IMR-90 (cell line): ENCODE measurements at regions not wholly inside any gene's neighbourhood (a gene's known extent, or its start where the extent isn't known, plus 50 kb on each side); places are given as distances from the start of the nearest gene placed in this dataset.

ENCODE experiments used
- ATAC-seq: fragments of 200-7000 bp; cut with Tn5 transposase; 2 replicates; pipeline ENCODE4 v1.9.1; 2020; ENCODE audit warnings: low read depth, mild to moderate bottlenecking, moderate library complexity
- BruUV-seq: library from RNA; stranded (reverse); fragments of 400-500 nt; replicated peaks from 2 replicates; lab custom pipeline; 2021; lab: Mats Ljungman, UMichigan
- CTCF ChIA-PET: fragments of 300-600 bp; formaldehyde crosslinking; extraction: SDS; loops from one replicate; lab custom pipeline; 2021; ENCODE audit warnings: antibody characterized with exemption; lab: Yijun Ruan, JAX
- POLR2A ChIA-PET: fragments of 300-600 bp; sonication (Branson Sonifier 250); formaldehyde crosslinking; loops from one replicate; lab custom pipeline; 2022; ENCODE audit warnings: antibody characterized with exemption; ENCODE audit not compliant: unreplicated experiment; lab: Charles Lee
- DNase-seq: peaks from one replicate; pipeline ENCODE4 v3.0.0; 2013
- H2AFZ ChIP-seq: replicated peaks from 2 replicates; pipeline ENCODE3; 2013; ENCODE audit warnings: low read length, mild to moderate bottlenecking; ENCODE audit not compliant: poor library complexity
- H2AK5ac ChIP-seq: 2 replicates; pipeline ENCODE4 v1.6.1; 2013; ENCODE audit warnings: low read depth, low read length, inconsistent platforms
- H2AK9ac ChIP-seq: replicated peaks from 2 replicates; pipeline ENCODE3; 2013; ENCODE audit warnings: mild to moderate bottlenecking, low read depth, low read length, moderate library complexity; ENCODE audit not compliant: poor library complexity
- H2BK120ac ChIP-seq: 2 replicates; pipeline ENCODE4 v1.6.1; 2013; ENCODE audit warnings: low read depth, low read length, inconsistent platforms
- H2BK15ac ChIP-seq: 3 replicates; pipeline ENCODE4 v1.6.1; 2013; ENCODE audit warnings: low read depth, low read length, inconsistent platforms
- H2BK20ac ChIP-seq: 2 replicates; pipeline ENCODE4 v1.6.1; 2013; ENCODE audit warnings: low read depth, mild to moderate bottlenecking, inconsistent platforms, low read length, moderate library complexity
- H2BK5ac ChIP-seq: 2 replicates; pipeline ENCODE4 v1.6.1; 2013; ENCODE audit warnings: mild to moderate bottlenecking, low read depth, low read length, inconsistent platforms; ENCODE audit not compliant: poor library complexity, severe bottlenecking
- H3K14ac ChIP-seq: replicated peaks from 2 replicates; pipeline ENCODE4 v1.6.1; 2013; ENCODE audit warnings: low read depth, low read length, inconsistent platforms
- H3K18ac ChIP-seq: 2 replicates; pipeline ENCODE4 v1.6.1; 2013; ENCODE audit warnings: low read depth, low read length, control low read depth
- H3K23ac ChIP-seq: 2 replicates; pipeline ENCODE4 v1.6.1; 2013; ENCODE audit warnings: low read depth, low read length, inconsistent platforms
- H3K27ac ChIP-seq: 2 replicates; pipeline ENCODE4 v1.5.1; 2013; ENCODE audit warnings: mild to moderate bottlenecking, control low read depth, low read length; ENCODE audit not compliant: insufficient read depth
- H3K27me3 ChIP-seq: 2 replicates; pipeline ENCODE4 v1.6.1; 2013; ENCODE audit warnings: low read length; ENCODE audit not compliant: control insufficient read depth, insufficient read depth
- H3K36me3 ChIP-seq: 2 replicates; pipeline ENCODE4 v1.6.1; 2013; ENCODE audit warnings: low read length, mixed read lengths; ENCODE audit not compliant: control insufficient read depth, insufficient read depth
- H3K4ac ChIP-seq: 2 replicates; pipeline ENCODE4 v1.6.1; 2013; ENCODE audit warnings: low read depth, low read length, inconsistent platforms
- H3K4me1 ChIP-seq: 2 replicates; pipeline ENCODE4 v1.6.1; 2013; ENCODE audit warnings: low read length, mixed read lengths; ENCODE audit not compliant: control insufficient read depth, insufficient read depth
- H3K4me2 ChIP-seq: 2 replicates; pipeline ENCODE4 v1.6.1; 2013; ENCODE audit warnings: low read depth, mild to moderate bottlenecking, control low read depth, low read length, moderate library complexity
- H3K4me3 ChIP-seq: 2 replicates; pipeline ENCODE4 v1.5.1; 2013; ENCODE audit warnings: low read depth, mild to moderate bottlenecking, control low read depth, low read length, moderate library complexity; ENCODE audit not compliant: insufficient read depth
- H3K56ac ChIP-seq: 2 replicates; pipeline ENCODE4 v1.6.1; 2013; ENCODE audit warnings: low read length, inconsistent platforms; ENCODE audit not compliant: insufficient read depth; ENCODE audit errors: extremely low read depth
- H3K79me1 ChIP-seq, 2 experiments: 2 replicates each; pipeline ENCODE4 v1.6.1; 2013; ENCODE audit warnings: low read length in 2 of 2, inconsistent platforms in 1 of 2, low read depth in 1 of 2
- H3K9ac ChIP-seq: 2 replicates; pipeline ENCODE4 v1.6.1; 2013; ENCODE audit warnings: low read depth, low read length, control low read depth
- H3K9me1 ChIP-seq: 2 replicates; pipeline ENCODE4 v1.6.1; 2013; ENCODE audit warnings: low read length, inconsistent platforms; ENCODE audit not compliant: insufficient read depth
- H3K9me3 ChIP-seq: 2 replicates; pipeline ENCODE4 v1.6.1; 2013; ENCODE audit warnings: low read length; ENCODE audit not compliant: control insufficient read depth, insufficient read depth
- H4K20me1 ChIP-seq: 2 replicates; pipeline ENCODE4 v1.6.1; 2013; ENCODE audit warnings: low read length, inconsistent platforms; ENCODE audit not compliant: insufficient read depth
- H4K5ac ChIP-seq: 2 replicates; pipeline ENCODE4 v1.6.1; 2013; ENCODE audit warnings: mild to moderate bottlenecking, low read depth, low read length, control low read depth
- H4K8ac ChIP-seq, 2 experiments: 2 replicates each; pipeline ENCODE4 v1.6.1; 2013; ENCODE audit warnings: low read depth in 2 of 2, low read length in 2 of 2, control low read depth in 1 of 2, inconsistent platforms in 1 of 2
- H4K91ac ChIP-seq: 2 replicates; pipeline ENCODE4 v1.6.1; 2013; ENCODE audit warnings: low read depth, low read length, inconsistent platforms; ENCODE audit not compliant: insufficient read depth
- BHLHE40 ChIP-seq: fragments of 150-350 bp; IDR thresholded peaks from 2 replicates; pipeline ENCODE4 v1.6.1; 2016; ENCODE audit warnings: mild to moderate bottlenecking, low read depth, low read length
- CEBPB ChIP-seq: IDR thresholded peaks from 2 replicates; pipeline ENCODE4 v1.6.1; 2012; ENCODE audit warnings: low read depth, low read length, improper control_type of control experiment
- CHD1 ChIP-seq: IDR thresholded peaks from 2 replicates; pipeline ENCODE4 v1.6.1; 2012; ENCODE audit warnings: low read depth, low read length, improper control_type of control experiment
- CTCF ChIP-seq: conservative IDR thresholded peaks from 2 replicates; pipeline ENCODE4 v1.5.1; 2012; ENCODE audit warnings: mild to moderate bottlenecking, low read depth, low read length, improper control_type of control experiment
- FOS ChIP-seq: fragments of 150-350 bp; IDR thresholded peaks from 2 replicates; pipeline ENCODE4 v1.6.1; 2016; ENCODE audit warnings: low read depth, low read length
- MAZ ChIP-seq: IDR thresholded peaks from 2 replicates; pipeline ENCODE4 v1.6.1; 2012; ENCODE audit warnings: low read depth, mild to moderate bottlenecking, low read length, improper control_type of control experiment, moderate library complexity, borderline replicate concordance
- NFE2L2 ChIP-seq: fragments of 150-350 bp; IDR thresholded peaks from 2 replicates; pipeline ENCODE4 v1.6.1; 2016; ENCODE audit warnings: low read depth, mild to moderate bottlenecking, low read length
- POLR2A ChIP-seq: IDR thresholded peaks from 2 replicates; pipeline ENCODE4 v1.6.1; 2012; ENCODE audit warnings: mild to moderate bottlenecking, low read depth, low read length
- RAD21 ChIP-seq: IDR thresholded peaks from 2 replicates; pipeline ENCODE4 v1.6.1; 2012; ENCODE audit warnings: low read length, improper control_type of control experiment
- RCOR1 ChIP-seq: IDR thresholded peaks from 2 replicates; pipeline ENCODE4 v1.6.1; 2012; ENCODE audit warnings: mild to moderate bottlenecking, low read length, improper control_type of control experiment; ENCODE audit not compliant: insufficient replicate concordance
- RFX5 ChIP-seq: IDR thresholded peaks from 2 replicates; pipeline ENCODE4 v1.8.0; 2012; ENCODE audit warnings: low read depth, mild to moderate bottlenecking, low read length, moderate library complexity
- SMC3 ChIP-seq: fragments of 150-350 bp; IDR thresholded peaks from 2 replicates; pipeline ENCODE4 v1.6.1; 2016; ENCODE audit warnings: low read depth, mild to moderate bottlenecking, antibody characterized with exemption, low read length, moderate library complexity
- USF2 ChIP-seq: fragments of 150-350 bp; IDR thresholded peaks from 2 replicates; pipeline ENCODE4 v1.6.1; 2017; ENCODE audit warnings: mild to moderate bottlenecking, antibody characterized with exemption, low read length, low read depth
- WGBS, 2 experiments: methylation state at CpG; one replicate each; pipeline versions ENCODE4 v1.1.5 to v1.1.7; 2013; ENCODE audit warnings: missing lambda C conversion rate in 2 of 2; ENCODE audit not compliant: insufficient read length in 1 of 2; ENCODE audit errors: extremely low coverage in 2 of 2; 5-methylcytosine and 5-hydroxymethylcytosine counted together
- dilution Hi-C: fragments of 300-500 bp; cut with HindIII; formaldehyde crosslinking; loops from one replicate; pipeline ENCODE4 v1.14.3; 2018; ENCODE audit warnings: low sequenced_read_pairs; ENCODE audit not compliant: unreplicated experiment
- in situ Hi-C: fragments of 300-500 bp; cut with MboI; formaldehyde crosslinking; loops from 3 replicates; pipeline ENCODE4 v1.14.3; 2019; ENCODE audit warnings: low sequenced_read_pairs, inconsistent platforms, mixed read lengths
- intact Hi-C: fragments of 100-400 bp; cut with micrococcal nuclease; formaldehyde crosslinking; loops from 2 replicates; pipeline ENCODE4 v1.10.0; 2022

DNA sequence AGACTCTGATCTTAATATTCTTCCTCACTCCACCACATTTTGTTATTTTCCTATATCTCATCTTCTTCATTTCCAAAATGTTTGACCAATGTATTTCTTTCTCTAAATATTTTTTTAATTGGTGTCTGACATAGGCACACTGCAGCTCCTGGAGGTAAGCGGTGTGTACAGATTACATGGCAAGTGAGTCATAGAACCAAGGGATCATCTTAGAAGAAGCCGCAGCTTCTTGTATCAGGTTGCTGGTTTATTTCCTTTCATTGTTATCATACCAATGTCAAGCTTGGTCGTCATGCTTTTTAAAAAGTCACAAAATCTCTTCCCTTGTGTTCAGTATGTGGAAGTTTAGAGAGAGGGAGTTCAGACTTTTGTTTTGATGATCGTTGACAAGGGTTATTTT, 526.1 kb upstream of the CDH18 start:
- H3K4me3 ChIP-seq = no peak overlapping the region
- no peak overlapping the region for H2BK120ac ChIP-seq
- H3K14ac ChIP-seq = no peak overlapping the region
- H2AK9ac ChIP-seq = no peak overlapping the region
- H3K56ac ChIP-seq = no peak overlapping the region
- H2BK20ac ChIP-seq = no peak overlapping the region
- peaks cover 3% of the 10 kb centered on the region; the same call in 1 of the 2 replicates for H3K9me3 ChIP-seq
- no peak overlapping the region for H4K5ac ChIP-seq
- H3K4me2 ChIP-seq = no peak overlapping the region
- no peak overlapping the region for H2BK15ac ChIP-seq
- H4K8ac ChIP-seq = no peak overlapping the region
- H3K27ac ChIP-seq = no peak overlapping the region
- no peaks in the 10 kb centered on the region for H3K79me1 ChIP-seq
- no peaks in the 10 kb centered on the region for H3K9me1 ChIP-seq
- no CpG with 5 or more reads among the region's 4 CpGs for WGBS, 2 experiments
- H3K18ac ChIP-seq = no peak overlapping the region
- H2BK5ac ChIP-seq = no peak overlapping the region
- H3K27me3 ChIP-seq = no peaks in the 10 kb centered on the region
- H2AK5ac ChIP-seq = no peak overlapping the region
- no peak overlapping the region for H2AFZ ChIP-seq
- H3K36me3 ChIP-seq = no peaks in the 10 kb centered on the region
- no peaks in the 10 kb centered on the region for H4K20me1 ChIP-seq
- no peak overlapping the region for H3K23ac ChIP-seq
- CTCF ChIA-PET = no interaction called here
- no peak for ATAC-seq
- no peak for TF ChIP-seq MAZ
- no peak for TF ChIP-seq RCOR1
- TF ChIP-seq SMC3 = no peak
- no peak for TF ChIP-seq NFE2L2
- no peak for TF ChIP-seq CHD1
- no peak for TF ChIP-seq FOS
- TF ChIP-seq RAD21 = no peak
- TF ChIP-seq CTCF = no peak
- no peak for TF ChIP-seq USF2
- TF ChIP-seq RFX5 = no peak
- no peak for TF ChIP-seq CEBPB
- no peak for TF ChIP-seq BHLHE40
- no peak for TF ChIP-seq POLR2A
- POLR2A ChIA-PET = no interaction called here
- DNase-seq = no peak
- intact Hi-C loops = no loop called here
- in situ Hi-C loops = no loop called here
- H3K4me1 ChIP-seq = no peaks in the 10 kb centered on the region
- no peak overlapping the region for H3K4ac ChIP-seq
- H3K9ac ChIP-seq = no peak overlapping the region
- BruUV-seq = no TSS peak
- dilution Hi-C loops = no loop called here
- H4K91ac ChIP-seq = no peak overlapping the region
